Lower leg skin (tissue), 3 donors: ENCODE measurements at regions not wholly inside any gene's neighbourhood (a gene's known extent, or its start where the extent isn't known, plus 50 kb on each side); places are given as distances from the start of the nearest gene placed in this dataset.
"Not testable (repeated sequence)": the region's sequence is repeated elsewhere in the genome, so short reads cannot be mapped to it uniquely, and the experiment has no call there.

Experiments used
- CTCF ChIP-seq, 3 donors: fragments of 450-650 bp; IDR thresholded peaks; one replicate each; pipeline ENCODE4 v1.5.1; 2016; ENCODE audit warnings: antibody characterized with exemption in 3 of 3, mild to moderate bottlenecking in 3 of 3, moderate library complexity in 2 of 3
- POLR2A ChIP-seq, 2 donors: fragments of 450-650 bp; IDR thresholded peaks; one replicate each; pipeline ENCODE4 v1.6.1; 2016 to 2017; ENCODE audit warnings: antibody characterized with exemption in 2 of 2, mild to moderate bottlenecking in 1 of 2, moderate library complexity in 1 of 2

- not testable (repeated sequence) for TF ChIP-seq CTCF, POLR2A (IDR thresholded peaks at IDR 0.05)
Measured at GRCh38 chr10:52403801-52404200, 89.7 kb downstream of the DKK1 start.
